Panc1 (cell line): ENCODE measurements at regions not wholly inside any gene's neighbourhood (a gene's known extent, or its start where the extent isn't known, plus 50 kb on each side); places are given as distances from the start of the nearest gene placed in this dataset.

ENCODE experiments used
- POLR2AphosphoS5 ChIP-seq: IDR thresholded peaks from 2 replicates; pipeline ENCODE4 v1.6.1; 2012; ENCODE audit warnings: mild to moderate bottlenecking, low read depth, low read length, moderate library complexity
- REST ChIP-seq, 2 experiments: IDR thresholded peaks; 2 replicates each; pipeline ENCODE4 v1.6.1; 2011 to 2012; ENCODE audit warnings: low read depth in 2 of 2, control low read depth in 1 of 2, low read length in 1 of 2, mild to moderate bottlenecking in 1 of 2, moderate library complexity in 1 of 2; ENCODE audit not compliant: insufficient read depth in 1 of 2
- SIN3A ChIP-seq: IDR thresholded peaks from 2 replicates; pipeline ENCODE4 v1.6.1; 2012; ENCODE audit warnings: low read depth, mild to moderate bottlenecking, low read length, moderate library complexity, borderline replicate concordance; ENCODE audit not compliant: insufficient read depth
- TCF7L2 ChIP-seq: IDR thresholded peaks from 2 replicates; pipeline ENCODE4 v1.6.1; 2011; ENCODE audit warnings: mild to moderate bottlenecking, low read depth, low read length, inconsistent platforms
- TF ChIP-seq, protein P1 (sequence below): fragments of 450-650 bp; IDR thresholded peaks from 2 replicates; pipeline ENCODE4 v1.5.1; 2017; ENCODE audit warnings: mild to moderate bottlenecking

- TF ChIP-seq, protein P1, sequence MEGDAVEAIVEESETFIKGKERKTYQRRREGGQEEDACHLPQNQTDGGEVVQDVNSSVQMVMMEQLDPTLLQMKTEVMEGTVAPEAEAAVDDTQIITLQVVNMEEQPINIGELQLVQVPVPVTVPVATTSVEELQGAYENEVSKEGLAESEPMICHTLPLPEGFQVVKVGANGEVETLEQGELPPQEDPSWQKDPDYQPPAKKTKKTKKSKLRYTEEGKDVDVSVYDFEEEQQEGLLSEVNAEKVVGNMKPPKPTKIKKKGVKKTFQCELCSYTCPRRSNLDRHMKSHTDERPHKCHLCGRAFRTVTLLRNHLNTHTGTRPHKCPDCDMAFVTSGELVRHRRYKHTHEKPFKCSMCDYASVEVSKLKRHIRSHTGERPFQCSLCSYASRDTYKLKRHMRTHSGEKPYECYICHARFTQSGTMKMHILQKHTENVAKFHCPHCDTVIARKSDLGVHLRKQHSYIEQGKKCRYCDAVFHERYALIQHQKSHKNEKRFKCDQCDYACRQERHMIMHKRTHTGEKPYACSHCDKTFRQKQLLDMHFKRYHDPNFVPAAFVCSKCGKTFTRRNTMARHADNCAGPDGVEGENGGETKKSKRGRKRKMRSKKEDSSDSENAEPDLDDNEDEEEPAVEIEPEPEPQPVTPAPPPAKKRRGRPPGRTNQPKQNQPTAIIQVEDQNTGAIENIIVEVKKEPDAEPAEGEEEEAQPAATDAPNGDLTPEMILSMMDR: no peak
- no peak for TF ChIP-seq POLR2AphosphoS5
- no peak for TF ChIP-seq REST (IDR thresholded peaks at IDR 0.05; ENCODE audit: insufficient read depth in 1 of 2, low read depth in 2 of 2, low read length in 1 of 2)
- no peak for TF ChIP-seq SIN3A
- no peak for TF ChIP-seq TCF7L2
These were observed 140.7 kb upstream of the TMEM170B start for GRCh38 chr6:11396860-11397259.
